ENCODE measurements at regions not wholly inside any gene's neighbourhood (a gene's known extent, or its start where the extent isn't known, plus 50 kb on each side); places are given as distances from the start of the nearest gene placed in this dataset.
"Not testable (repeated sequence)": the region's sequence is repeated elsewhere in the genome, so short reads cannot be mapped to it uniquely, and the experiment has no call there.

GRCh38 chr7:68336594-68336993 lies 1261.7 kb upstream of the AUTS2 start:
- DNase-seq = no peak

GRCh38 chr7:68348401-68348800 lies 1249.9 kb upstream of the AUTS2 start:
- DNase-seq = no peak

- DNase-seq = no peak
Measured at GRCh38 chr7:68362745-68363518, 1235.3 kb upstream of the AUTS2 start.

- no peak for DNase-seq
Measured at GRCh38 chr7:68364886-68365625, 1233.2 kb upstream of the AUTS2 start.

- DNase-seq = no peak
Measured at GRCh38 chr7:68371985-68372384, 1226.3 kb upstream of the AUTS2 start.

- DNase-seq = no peak
Measured at GRCh38 chr7:68376131-68376661, 1222.1 kb upstream of the AUTS2 start.

- DNase-seq = no peak
Measured at GRCh38 chr7:68381731-68382130, 1216.5 kb upstream of the AUTS2 start.

GRCh38 chr7:68384581-68384980 lies 1213.7 kb upstream of the AUTS2 start:
- no peak for DNase-seq

GRCh38 chr7:68393051-68393450 lies 1205.2 kb upstream of the AUTS2 start:
- DNase-seq = no peak

- DNase-seq = no peak
Measured at GRCh38 chr7:68394131-68394530, 1204.1 kb upstream of the AUTS2 start.

- no peak for DNase-seq
Measured at GRCh38 chr7:68399991-68400590, 1198.2 kb upstream of the AUTS2 start.

- DNase-seq = no peak
Measured at GRCh38 chr7:68400783-68401182, 1197.5 kb upstream of the AUTS2 start.

GRCh38 chr7:68401313-68401712 lies 1197.0 kb upstream of the AUTS2 start:
- no peak for DNase-seq

- DNase-seq = no peak
Measured at GRCh38 chr7:68406480-68406879, 1191.8 kb upstream of the AUTS2 start.

- DNase-seq = no peak
Measured at GRCh38 chr7:68407460-68407859, 1190.8 kb upstream of the AUTS2 start.

- no peak for DNase-seq
Measured at GRCh38 chr7:68408873-68409272, 1189.4 kb upstream of the AUTS2 start.

- no peak for DNase-seq
Measured at GRCh38 chr7:68409851-68410250, 1188.4 kb upstream of the AUTS2 start.

GRCh38 chr7:68410693-68411092 lies 1187.6 kb upstream of the AUTS2 start:
- not testable (repeated sequence) for DNase-seq

- DNase-seq = no peak
Measured at GRCh38 chr7:68411742-68412141, 1186.5 kb upstream of the AUTS2 start.

GRCh38 chr7:68414631-68415425 lies 1183.4 kb upstream of the AUTS2 start:
- DNase-seq = no peak

GRCh38 chr7:68417002-68417401 lies 1181.3 kb upstream of the AUTS2 start:
- DNase-seq = no peak

- no peak for DNase-seq
Measured at GRCh38 chr7:68417659-68418058, 1180.6 kb upstream of the AUTS2 start.
